ENCODE measurements at regions not wholly inside any gene's neighbourhood (a gene's known extent, or its start where the extent isn't known, plus 50 kb on each side); places are given as distances from the start of the nearest gene placed in this dataset.

GRCh38 chr6:6886171-6886885 lies 221.4 kb upstream of the RREB1 start:
- DNase-seq (ENCODE audit: low spot score) (no peak), FAIRE-seq (no peak)

DNA sequence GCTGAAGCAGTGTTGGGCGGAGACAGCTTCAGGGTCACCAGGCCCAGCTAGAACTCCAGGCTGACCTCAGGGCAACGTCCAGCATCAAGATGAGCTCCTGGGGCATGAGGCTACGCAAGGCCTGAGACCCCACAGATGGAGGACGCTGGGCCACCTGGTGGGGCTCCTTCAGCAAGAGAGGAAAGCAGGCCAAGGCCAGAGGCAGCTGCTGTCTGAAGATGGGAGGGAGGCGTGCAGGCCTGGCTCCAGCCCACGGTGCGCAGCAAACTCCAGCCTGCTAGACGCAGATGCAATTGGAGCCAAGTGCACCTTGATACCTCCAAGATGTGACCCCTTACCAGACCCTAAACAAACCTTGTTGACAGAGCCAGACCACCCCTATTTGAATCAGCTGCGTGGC lies 220.9 kb upstream of the RREB1 start:
- no peak for DNase-seq (ENCODE audit: low spot score)
- no peak for FAIRE-seq

- FAIRE-seq (no peak), DNase-seq (ENCODE audit: low spot score) (no peak)
Measured at GRCh38 chr6:6889601-6890000, 218.2 kb upstream of the RREB1 start.

- DNase-seq (ENCODE audit: low spot score): no peak
- FAIRE-seq: no peak
Measured at GRCh38 chr6:6890400-6890858, 217.3 kb upstream of the RREB1 start.

DNA sequence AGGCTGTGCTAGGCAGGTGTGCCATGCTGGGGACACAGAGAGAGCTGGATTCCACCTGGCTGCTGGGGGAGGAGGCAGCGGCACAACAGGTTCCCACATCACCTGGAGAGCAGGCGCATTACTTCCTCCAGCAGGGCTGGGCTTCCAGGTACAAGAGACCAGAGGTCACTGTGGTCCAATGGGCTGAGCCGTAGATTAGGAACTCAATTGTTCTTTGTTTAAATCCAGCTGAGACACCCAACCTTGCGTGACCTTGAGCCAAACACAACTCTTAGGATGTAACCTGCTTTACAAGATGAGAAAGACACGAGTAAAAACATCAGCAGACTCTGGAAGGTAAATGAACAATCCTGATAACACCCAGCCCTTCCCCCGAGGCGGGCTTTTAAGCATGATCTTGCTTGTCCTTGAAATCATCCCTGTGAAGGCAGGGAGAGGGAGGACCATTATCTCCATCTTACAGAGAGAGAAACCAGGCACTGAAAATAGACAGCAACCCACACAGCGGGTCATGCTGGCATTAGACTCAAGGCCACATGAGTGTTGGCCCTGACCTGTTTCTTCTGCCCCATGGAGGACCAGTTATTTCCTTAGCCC lies 216.5 kb upstream of the RREB1 start:
- no peak for FAIRE-seq
- DNase-seq (ENCODE audit: low spot score): no peak

GRCh38 chr6:6891949-6892461 lies 215.8 kb upstream of the RREB1 start:
- FAIRE-seq (no peak), DNase-seq (ENCODE audit: low spot score) (no peak)

GRCh38 chr6:6892744-6893583 lies 214.8 kb upstream of the RREB1 start:
- DNase-seq (ENCODE audit: low spot score) (no peak), FAIRE-seq (no peak)

DNA sequence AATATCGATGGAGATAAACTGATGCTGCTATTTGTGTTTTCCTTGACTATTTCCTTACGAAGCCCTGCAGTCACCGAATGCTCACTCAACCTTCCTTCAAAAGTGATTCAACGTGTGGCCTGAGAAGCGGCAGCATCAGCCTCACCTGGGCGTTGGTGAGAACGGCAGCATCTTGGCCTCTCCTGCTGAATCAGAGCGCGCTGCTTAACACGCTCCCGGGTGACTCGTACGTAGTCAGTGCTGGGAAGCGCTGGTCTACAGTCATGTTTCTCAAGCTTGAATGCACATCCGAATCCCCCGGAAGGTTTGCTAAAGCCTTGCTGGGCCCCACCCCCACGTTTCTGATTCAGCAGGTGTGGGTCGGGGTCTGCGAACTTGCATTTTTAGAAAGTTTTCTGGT lies 214.1 kb upstream of the RREB1 start:
- FAIRE-seq (no peak), DNase-seq (ENCODE audit: low spot score) (no peak)

GRCh38 chr6:6895929-6896328 lies 211.8 kb upstream of the RREB1 start:
- FAIRE-seq (no peak), DNase-seq (ENCODE audit: low spot score) (no peak)

DNA sequence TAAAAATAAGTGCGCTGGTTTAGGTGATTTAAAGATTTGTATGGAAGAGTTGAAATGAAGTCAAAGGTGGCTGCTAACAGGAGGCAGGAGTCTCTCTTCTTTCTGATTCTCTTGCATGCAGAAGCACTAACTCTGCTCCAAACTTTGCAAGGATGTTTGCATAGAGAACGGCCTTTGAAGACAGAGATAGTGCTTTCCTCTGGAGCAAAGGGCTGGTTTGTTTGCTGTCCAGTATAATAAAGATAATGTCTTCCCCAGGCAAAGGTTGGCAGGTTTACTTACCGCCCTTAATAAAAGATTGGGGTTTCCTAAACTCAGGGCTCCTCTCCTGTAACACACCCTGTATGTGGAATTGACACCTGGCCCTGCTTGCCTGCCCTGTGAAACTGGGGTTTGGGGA lies 210.6 kb upstream of the RREB1 start:
- no peak for DNase-seq (ENCODE audit: low spot score)
- no peak for FAIRE-seq

- DNase-seq (ENCODE audit: low spot score): no peak
- FAIRE-seq: no peak
Measured at GRCh38 chr6:6900569-6901204, 207.1 kb upstream of the RREB1 start.

DNA sequence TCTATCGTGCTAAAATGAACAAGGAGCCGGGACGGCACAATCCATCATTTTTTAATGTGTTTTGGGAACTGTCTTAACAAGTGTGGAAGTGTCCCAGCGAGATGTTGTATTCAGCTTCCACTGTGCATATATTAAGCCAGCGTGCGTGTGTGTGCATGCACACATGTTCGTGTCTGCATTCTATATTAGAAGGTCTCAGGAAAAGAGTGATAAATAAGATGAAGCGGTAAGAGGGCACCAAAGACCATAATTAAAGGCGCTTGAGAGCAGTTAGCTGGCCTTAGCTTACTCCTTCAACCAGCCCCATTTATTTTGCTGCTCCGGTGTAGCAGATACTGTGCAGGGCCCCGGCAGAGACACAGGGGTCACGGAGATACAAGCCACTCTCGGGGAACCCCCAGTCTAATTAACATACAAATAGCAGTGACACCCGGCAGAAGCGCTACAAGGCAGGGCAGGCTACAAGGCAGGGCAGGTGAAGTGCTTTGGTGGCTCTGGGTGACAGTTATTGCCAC lies 206.5 kb upstream of the RREB1 start:
- DNase-seq (ENCODE audit: low spot score): no peak
- no peak for FAIRE-seq

DNA sequence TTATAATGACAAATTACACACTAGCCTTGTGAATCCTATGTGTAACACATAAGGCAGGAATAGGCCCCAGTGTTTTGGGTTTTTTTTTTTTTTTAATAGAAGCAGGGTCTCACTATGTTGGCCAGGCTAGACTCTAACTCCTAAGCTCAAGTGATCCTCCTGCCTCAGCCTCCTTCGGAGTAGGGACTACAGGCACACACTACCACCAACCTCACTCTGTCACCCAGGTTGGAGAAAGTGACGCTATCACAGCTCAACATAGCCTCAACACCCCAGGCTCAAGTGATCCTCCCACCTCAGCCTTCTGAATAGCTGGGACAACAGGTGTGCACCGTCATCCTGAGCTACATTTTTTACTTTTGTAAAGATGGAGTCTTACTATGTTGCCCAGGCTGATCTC lies 205.8 kb upstream of the RREB1 start:
- DNase-seq (ENCODE audit: low spot score) (no peak), FAIRE-seq (no peak)

- FAIRE-seq (no peak), DNase-seq (ENCODE audit: low spot score) (no peak)
Measured at GRCh38 chr6:6905961-6906518, 201.7 kb upstream of the RREB1 start.

DNA sequence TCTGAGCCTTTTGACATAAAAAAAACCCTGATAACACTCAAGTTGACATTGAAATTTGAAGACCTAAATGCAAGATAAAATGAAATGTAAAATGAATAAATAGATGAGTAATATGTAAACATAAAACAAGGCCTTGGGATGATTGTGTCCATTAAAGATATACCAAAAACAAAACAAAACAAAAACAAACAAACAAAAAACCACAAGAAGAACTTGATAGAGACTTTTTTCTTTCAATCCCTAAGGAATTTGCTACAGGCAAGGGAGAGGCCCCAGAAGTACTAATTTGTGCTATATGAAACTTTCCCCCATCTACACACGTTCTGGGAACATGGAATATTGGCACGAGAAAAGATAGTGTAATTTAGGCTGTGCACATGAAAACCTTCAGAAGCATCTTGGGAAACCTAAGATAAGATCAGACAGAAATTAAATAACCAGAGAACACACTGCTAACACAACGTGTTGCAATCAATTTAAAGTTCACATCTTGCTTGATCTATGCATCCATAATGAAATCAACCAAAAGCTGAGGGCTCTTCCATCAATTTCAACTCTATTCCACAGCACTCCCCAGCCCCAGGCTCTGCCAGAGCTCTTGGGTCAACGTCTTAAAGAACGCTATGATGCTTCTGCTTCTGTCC lies 201.1 kb upstream of the RREB1 start:
- FAIRE-seq: no peak
- no peak for DNase-seq (ENCODE audit: low spot score)

DNA sequence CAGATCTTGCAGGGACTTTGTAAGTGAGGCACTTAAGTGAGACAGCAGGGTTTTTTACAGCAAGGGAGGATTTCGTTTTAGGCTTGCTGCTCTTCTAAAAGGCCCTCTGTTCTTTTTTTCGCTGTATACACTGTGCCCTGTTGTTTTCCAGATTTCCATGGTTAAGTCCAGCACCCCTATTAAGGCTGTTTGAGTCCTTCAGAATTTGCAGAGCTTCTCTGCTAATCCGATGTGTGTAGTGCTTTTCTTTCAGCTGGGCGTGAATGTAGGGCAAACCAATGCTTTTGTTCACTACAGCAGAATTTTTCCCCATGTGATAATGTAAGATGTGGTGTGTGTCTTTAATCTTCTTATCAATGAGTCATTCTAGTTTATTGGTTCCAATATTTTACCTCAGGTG lies 200.5 kb upstream of the RREB1 start:
- no peak for DNase-seq (ENCODE audit: low spot score)
- no peak for FAIRE-seq

DNA sequence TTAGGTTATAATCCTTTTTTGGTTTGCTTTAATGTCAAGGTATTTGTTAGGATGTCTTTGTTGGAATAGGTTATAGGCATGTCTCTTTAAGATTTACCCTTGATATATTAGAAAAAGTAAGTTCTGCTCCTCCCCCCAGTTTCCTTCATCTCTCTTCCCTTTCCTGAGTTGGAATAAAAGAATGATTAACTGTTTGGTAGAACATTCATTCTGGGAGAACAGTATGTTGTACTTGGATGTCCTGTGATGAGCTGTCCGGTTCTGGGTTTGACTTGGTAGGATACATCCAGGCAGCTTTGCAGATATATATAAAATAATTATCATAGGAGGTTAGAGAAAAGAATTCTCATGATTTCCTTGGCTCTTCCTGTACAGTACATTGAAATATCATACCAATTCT lies 199.6 kb upstream of the RREB1 start:
- no peak for FAIRE-seq
- no peak for DNase-seq (ENCODE audit: low spot score)

GRCh38 chr6:6909111-6909510 lies 198.7 kb upstream of the RREB1 start:
- DNase-seq (ENCODE audit: low spot score) (no peak), FAIRE-seq (no peak)

DNA sequence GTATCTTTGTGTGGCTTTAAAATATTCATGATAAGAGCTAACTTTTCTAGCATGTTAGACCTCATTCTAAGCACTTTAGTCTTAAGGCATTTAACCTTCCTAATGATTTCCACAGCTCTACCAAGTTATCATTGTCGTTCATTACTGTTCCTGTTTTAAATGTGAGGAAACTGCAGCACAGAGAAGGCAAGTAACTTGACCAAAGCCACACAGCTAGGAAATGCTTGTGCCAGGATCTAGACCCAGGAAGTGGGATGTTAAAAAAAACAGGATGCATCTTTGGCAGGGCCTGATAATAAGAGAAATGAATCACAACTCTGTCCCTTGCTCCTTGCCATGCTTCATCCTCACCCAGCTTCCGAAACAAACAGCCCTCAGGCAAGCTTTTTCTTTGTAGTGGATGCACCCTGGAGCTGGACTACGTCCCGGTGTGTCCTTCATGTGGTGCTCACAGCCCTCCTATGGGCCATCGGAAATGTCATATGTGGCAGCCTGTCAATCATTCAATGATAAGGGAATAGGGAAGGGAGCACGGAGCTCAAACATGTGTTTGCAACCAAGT lies 196.9 kb upstream of the RREB1 start:
- no peak for FAIRE-seq

DNA sequence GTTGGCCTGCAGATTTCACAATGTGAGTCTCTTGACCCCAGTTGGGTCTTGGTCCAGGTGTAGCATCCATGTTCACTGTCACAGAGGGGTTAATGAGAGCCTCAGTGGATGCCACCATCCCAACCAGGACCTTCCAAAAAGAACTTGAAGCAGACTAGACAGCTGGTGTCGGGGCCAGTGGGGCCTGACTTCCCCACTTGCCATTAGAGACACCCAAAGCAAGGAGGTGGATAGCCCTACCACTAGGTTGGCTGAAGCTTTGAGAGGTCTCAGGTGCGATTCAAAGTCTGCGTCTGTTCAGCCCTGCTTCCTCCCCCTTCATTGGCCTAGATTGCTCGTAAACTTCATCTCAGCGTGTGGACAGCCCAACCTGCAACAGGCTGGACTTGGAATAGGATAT lies 196.4 kb upstream of the RREB1 start:
- FAIRE-seq: no peak

More for the DNA sequence above, 196.9 kb upstream of the RREB1 start:
- DNase-seq (ENCODE audit: low spot score): no peak

More for the DNA sequence above, 196.4 kb upstream of the RREB1 start:
- DNase-seq (ENCODE audit: low spot score): no peak
